Stimulated activated CD4-positive, alpha-beta T cell treated with anti-CD3 and anti-CD28 coated beads, Interleukin-1b, Interleukin-23, amount 100 ng/mL, for 4 hours (primary cell): ENCODE measurements at regions not wholly inside any gene's neighbourhood (a gene's known extent, or its start where the extent isn't known, plus 50 kb on each side); places are given as distances from the start of the nearest gene placed in this dataset.

Source experiments
- DNase-seq, 2 donors: peaks; one replicate each; pipeline ENCODE4 v3.0.0-alpha.2; 2020; ENCODE audit warnings: low read depth in 2 of 2

DNA sequence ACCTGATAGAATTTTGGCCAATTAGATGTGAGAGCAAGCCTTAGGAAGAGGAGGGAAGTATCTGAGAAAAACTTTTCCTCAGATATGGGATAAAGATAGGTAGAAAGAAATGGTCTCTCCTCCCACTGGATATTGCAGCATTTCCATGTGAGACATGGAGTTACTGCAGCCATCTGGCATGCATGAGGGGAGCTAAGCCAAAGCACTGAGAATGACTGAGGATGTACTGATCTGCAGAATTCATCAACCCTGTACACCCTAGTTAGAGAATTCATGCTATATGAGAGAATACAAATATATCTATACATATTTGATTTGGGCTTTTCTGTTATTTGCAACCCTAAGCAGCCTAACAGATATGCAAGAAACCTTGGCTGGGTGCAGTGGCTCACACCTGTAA is 52.5 kb upstream of the RPL34 start:
- no peak for DNase-seq

DNA sequence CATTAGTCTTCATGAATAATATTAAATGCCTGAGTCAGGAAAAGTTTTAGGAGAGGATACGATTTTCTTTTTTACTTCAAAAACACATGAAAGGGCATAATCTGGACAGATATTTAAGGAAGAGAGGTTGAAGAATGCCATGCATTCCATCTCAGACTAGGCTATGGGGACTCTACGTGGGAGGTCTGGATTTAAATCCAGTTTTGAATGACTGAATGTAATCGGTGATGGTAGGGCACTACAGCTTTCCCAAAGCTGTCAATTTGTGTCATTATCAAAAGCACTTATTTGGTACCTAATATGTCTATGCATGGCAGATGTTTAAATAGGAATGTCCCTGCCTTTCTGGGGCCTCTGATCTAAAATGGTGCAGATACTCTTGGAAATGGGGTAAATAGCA is 59.3 kb upstream of the RPL34 start:
- DNase-seq = no peak

DNA sequence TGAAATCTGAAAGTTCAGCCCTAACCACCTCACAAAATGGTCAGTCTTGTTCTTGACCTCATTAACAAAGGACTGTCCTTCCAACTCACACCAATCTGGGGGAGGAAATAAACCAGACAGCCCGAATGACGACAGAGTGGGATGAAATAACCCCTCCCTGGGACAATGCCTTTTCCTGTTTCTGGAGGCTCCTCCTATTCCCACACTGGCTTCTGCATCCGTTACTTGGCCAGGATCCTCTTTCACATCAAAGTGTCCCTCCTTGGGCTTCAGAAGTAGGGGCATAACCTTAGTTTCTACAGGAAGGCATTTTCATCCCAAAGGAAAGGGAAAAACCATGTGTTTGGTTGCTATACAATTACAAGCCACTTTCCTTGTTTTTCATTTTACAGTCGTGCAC is 59.8 kb upstream of the RPL34 start:
- DNase-seq = no peak

DNA sequence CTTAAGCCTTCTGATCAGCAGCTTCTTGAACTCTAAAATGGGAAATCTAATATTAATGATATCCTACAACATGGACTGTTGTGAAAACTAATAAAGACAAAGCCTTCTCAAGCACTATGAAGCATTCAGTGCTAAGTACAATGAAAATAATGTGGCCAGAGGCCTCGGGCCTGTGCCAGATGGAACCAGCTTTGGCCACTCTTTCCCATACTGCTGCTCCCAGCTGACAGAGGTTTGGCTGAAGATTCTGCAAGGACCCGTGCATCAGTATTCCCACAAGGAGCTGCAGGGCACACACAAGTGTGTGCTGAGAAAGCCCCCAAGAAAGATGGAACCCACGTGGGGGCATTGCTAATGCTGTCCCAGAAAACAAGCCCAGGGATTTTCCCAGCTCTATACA is 60.5 kb upstream of the RPL34 start:
- no peak for DNase-seq

DNA sequence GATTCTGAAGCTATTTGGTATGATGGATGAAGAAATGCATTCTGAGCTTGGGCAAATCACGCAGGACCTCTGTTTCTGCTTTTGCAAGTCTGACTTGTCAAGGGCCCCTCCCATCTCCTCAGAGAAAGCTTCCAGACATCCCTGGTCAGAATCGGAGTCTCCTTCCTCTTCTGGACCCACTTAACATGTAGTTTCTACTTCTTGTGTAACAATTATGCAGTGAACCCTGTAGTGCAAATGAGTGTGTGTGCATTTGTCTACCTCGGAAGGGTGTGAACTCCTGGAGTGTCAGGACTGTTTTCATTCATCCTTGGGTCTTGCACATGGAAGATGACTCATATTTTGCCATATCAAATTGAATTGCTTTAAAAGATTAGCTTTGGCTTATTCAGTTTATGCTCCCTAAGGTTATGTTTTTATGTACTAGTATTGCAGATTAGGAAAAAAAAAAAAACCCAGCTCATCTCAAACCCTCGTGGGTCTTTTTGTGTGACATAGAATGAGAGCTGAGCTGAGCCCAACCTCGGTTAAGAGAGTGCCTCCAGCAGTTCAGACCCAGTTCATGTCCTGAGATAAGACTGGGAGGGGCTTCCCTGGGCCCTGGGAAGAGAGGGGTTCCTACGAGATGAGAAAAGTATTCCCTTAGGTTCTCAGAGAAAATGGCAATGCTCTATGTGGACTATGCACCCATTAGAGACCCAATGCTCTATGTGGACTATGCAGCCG is 61.1 kb upstream of the RPL34 start:
- no peak for DNase-seq

DNA sequence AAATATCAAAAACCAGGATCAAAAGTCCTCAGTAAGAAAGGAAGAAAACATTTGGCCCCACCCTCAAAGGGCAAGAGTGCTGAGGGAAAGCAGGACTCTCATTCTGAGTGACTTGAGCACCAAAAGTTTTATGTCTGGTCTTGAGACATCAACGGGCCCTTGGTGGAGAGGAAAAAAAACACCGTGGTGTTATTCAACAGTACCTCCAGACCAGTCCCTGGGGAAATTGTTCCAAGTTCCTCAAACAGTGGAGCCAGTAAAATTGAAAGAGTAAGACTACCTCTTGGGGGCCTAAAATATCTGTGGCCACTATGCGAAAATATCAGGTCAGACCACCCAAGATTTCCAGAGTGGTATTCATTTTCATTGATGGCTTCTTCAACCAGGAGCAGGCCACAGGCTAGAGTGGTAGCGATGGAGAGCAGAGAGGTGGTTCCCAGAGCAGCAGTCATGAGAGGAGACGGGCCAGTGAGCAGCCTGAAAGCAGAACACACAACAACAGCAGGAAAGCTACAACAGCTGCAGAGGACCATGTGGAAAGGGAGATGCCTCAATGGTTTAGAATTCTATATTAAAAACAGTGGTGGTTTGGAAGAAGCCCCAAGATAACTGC is 63.7 kb upstream of the RPL34 start:
- no peak for DNase-seq

DNA sequence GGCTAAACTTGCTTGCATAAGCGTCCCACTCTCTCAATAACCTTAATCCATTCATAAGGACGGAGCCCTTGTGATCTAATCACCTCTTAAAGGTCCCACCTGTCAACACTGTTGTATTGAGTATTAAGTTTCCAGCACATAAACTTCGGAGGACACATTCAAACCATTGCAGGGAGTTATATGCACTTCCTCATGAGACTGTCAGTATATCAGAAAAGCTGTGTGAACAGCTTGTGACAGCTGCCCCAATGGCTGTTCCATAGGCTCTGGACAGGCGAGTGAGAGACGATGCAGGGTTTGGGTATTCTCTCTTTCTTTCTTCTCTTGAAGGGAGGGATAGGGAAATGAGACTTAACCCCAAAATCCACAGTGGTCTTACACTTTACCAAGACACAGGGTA is 64.2 kb upstream of the RPL34 start:
- DNase-seq = no peak

DNA sequence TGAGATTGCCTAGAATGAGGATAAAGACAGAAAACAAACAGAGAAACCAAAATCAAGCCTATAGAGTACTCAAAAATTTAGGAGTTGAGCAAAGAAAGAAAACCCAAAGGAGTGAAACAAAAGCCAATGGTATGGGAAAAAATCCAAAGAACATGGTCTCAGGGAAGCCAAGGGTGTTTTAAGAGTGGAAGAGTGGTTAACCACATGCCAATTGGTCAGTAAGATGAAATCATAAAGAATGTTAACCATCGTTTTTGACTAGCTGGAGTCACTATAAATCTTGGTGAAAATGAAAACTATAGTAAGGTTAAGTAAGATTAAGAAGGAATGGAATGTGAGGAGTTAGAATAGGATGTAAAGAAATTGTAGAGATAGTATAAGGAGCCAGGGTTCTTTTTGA is 64.7 kb upstream of the RPL34 start:
- no peak for DNase-seq

DNA sequence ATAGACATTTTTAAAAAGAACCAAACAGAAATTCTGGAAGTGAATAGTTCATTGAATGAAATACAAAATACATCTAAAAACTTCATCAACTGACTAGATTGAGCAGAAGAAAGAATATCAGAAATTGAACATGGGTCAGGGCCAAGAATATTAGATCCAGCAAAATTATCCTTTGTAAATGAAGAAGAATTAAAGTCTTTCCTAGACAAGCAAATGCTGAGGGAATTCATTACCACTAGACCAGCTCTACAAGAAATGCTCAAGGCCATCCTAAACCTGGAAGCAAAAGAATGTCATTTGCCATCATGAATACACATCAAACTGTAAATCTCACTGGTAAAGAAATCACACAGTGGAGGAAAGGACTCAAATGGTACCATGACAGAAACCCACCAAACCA is 72.7 kb upstream of the RPL34 start:
- DNase-seq = no peak

DNA sequence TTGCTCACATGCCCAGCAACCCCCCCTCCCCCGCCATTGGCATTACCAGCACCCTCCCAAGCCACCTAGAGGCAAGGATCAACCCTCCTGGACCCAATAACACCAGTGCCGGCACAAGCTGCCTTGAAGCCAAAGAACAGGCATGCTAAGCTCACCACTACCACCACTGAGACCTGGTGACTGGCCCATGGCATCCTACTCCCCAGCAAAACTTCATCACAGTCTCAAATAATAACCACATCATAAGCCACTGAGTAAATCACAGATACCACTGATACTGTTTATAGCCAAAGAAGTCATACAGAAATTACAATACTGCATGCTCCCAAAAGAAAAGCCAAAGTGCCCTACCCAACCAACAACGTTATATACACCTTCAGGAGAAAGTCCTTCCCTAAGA is 73.6 kb upstream of the RPL34 start:
- no peak for DNase-seq

DNA sequence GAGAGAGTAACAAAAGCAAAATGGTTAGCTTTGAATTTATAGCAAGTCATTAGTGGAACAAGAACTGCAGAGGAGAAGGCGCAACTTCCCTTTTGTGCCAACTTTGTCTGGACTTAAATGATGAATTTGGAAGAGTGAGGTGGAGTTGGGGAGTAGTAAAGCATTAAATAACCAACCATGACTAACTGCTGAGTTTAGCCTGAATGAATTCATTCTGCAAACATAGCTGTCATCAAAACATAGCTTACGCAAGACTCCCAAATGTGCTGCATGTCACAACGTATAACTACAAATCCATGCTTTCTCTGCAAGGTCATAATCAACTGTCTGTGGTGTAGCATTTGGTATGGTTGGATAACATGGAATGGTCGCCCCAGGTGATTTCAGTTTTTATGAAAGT is 75.9 kb upstream of the RPL34 start:
- DNase-seq = no peak

DNA sequence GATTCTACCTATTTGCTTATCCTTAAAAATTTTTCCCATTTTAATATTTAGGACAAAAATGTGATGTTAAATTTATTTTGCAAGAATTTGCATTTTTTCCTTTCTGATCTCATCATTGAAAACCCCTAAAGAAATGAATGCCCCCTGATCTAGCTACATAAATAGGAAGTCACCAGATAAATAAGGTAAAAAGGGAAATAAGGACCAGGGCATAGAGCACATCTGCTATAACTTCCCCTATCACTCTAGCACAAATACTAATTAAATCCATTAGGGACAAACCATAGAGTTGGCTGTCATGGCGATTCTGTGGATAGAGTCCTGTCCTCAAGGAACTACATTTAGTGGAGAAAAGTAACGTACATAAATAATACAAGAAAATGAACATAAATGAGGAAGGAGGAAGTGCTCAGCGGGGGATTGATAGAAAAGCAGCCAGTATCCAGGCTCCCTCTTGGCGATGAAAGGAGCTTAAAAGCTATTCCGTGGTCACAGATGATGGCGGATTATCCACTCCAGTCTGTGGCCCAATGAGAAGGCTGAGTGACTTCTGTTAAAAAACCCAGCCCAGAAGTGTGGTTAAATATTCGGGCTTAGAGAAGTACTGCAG is 76.9 kb upstream of the RPL34 start:
- no peak for DNase-seq

DNA sequence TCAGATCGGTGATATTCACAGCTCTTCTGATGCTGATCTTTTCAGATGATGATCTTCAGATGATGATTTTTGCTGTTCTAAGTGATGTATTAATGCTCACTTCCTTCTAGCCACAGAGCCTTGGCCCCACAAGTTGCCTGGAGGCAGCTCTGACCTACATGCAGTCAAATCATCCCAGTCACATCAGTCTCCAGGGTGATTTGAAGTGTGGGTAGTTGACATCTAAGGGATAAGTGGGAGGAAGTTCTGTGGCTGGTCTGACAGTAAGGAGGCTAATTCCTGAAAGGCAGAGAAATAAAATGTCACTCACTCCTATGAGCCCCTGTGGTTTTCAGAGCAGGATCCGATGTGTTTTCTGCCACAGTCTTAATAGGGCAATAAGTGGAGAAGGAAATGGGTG is 79.8 kb upstream of the RPL34 start:
- no peak for DNase-seq

DNA sequence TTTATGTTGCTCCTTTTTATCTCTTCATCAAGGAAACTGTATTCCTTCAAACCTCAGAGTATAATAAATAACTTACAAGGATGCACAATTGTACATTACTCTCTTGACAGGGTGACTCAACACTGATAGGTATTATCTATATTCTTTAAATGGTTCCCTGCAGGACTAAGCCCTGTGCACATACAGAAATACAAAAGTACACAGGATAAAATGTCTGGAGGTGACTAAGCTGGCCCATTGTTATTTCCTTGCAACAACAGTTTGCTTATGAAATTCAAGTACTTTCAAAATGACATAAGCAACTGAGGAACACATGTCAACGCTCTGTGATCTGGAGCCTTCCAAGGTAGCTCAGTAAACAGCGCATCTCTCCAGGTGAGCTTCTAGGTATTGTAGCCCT is 83.8 kb upstream of the RPL34 start:
- no peak for DNase-seq

DNA sequence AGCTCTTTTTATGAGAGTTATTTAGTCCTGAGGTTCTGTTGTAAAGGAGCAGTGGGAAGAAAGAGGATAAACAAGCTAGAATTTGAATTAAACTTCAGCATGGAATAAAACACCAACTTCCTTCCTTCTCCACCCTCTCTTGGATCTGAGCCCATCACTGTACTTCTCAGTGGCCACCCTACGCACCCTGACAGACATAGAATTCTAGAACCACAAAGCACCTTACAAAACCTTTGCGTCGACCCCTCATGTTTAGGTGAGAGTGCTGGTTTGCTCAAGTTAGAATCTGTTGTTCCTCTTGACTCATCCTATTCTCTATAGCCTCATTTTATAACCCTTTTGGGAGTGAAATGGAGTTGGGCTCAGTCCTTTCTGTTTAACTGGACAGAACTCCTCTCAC is 84.6 kb upstream of the RPL34 start:
- no peak for DNase-seq

DNA sequence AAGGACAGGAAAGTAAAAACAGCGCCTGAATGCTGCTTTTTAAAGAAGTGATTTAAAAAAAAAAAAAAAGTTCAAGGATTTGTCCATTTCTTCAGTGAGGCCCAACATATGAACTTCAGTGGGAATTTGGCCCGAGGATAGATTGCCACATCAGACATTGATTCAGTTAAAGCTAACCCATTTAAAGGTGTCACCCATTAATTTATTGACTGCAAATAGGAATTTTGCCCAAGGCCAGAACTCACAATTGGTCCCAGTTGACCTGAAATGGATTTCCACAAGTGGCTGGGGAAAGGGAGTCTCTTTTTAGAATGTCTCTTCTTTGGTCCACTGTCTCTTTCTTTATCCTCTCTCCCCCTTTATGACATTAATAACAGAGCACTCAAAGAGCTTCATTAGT is 86.5 kb upstream of the RPL34 start:
- no peak for DNase-seq

DNA sequence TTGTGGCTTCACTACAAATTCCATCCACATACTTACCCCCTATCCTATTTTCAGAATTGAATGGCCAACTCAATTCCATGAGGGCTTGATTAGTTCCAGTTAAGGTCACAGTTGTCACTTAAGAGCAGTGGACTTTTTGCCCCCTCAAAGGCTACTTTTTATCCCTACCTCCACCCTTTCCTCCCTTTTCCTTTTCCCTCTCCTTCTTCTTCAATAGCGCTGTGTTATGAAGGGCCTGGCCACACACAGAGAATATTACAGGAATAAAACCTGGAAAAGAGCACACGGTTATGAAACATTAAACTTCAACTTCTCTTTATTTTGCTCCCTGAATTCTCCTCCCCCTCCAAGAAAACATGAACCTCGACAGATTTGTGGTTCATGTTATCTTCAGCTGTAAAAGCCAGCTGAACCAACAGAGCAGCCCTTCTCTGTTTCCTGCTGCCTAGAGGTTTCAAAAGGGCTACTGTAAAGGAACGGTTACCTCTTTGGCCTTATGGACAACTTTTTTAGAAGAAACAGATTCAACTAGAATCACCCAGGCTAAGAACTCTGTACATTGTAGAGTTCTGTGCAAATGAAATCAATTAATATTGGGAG is 87.0 kb upstream of the RPL34 start:
- DNase-seq = no peak

DNA sequence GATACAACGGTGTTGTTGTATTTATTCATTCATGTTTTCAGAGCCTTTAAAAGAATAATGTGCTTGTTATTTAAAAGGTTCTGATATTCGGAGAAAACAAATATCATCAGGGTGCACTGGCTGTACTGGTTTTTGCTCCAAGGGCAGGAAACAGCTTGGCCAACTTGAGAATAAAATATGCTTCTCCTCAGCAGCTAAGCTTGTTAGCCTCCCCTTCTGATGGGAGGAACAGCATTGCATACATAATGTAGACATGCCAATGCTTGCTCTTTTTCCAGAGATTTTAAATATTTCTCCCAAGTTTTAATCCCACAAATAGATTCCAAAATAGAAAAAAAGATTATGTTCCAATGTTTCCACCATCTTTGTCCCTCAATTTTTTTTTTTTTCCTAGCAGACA is 87.6 kb upstream of the RPL34 start:
- DNase-seq = no peak

DNA sequence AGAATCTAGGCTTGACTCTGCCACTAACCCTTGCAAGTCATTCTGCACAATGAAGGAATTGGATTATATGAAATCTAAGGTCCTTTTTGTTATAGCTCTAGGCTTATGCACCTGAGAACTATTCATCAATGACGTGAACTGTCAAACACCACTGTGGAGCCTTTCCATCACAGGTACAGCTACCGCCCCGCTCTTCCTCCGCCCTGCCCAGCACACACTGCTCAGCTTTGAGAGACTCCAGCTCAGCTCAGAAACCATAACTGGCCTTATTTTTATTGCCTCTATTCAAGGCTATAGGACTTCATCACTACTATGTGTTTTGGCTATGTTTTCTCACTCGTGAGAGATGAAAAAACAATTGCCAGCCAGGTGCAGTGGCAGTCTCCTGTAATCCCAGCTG is 88.2 kb upstream of the RPL34 start:
- DNase-seq = no peak

DNA sequence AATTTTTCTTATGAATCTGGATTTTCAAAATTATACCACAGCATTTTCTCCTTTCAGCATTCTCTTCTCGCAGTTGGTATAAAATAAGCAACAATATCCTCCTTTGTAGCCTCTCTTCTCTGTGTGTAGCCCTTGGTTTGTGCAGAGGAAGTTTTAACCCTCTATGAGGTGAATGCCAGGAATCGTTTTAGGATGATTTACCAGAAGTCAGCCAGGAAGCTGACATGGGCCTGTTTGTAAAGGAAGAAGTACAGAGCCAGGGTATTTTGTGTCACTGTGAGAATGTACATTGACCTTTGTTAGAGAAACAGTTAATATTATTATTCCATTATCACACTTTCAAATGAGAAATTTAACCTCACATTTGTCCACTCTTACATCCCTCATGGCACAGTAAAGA is 88.9 kb upstream of the RPL34 start:
- no peak for DNase-seq

DNA sequence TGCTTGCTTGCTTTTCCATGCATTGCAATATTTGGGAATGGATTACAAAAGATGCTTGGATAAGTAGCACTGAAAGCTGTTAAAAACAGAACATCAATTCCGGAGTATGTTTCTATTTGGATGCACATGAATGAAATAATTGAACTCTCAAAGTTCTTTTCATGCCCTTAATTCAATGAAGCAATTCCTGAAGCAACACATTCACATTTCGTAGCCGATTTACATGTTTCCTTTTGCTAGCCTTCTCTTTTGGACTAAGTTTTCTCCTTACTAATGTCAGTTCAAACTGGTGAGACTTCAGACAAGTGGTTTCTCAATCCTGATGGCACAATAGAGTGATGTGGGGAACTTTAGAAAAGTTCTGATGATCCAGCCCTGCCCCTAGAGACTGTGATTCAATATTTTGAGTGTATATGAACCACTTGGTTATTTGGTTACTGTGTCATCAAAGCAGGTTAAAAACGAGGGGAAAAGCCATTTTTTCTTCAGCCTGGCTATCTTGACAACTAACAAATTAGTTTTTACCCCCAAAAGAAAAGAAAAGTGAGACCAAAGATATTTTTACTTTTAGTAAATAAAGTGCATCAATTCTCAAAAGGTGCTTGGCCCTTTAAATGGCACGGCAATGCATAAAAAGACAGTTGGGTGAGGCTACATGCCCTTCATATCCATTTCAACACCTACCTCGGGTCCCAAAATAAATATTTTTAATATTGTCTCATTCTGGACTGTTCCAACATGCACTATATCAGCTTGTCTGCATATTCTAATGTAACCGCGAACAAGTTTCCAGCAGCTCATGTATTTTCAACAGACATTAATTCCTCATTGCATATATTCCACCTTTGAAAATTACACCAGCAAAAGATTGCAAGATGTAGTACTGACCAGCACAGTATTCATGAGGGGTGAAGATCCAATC is 90.1 kb upstream of the RPL34 start:
- DNase-seq = no peak

DNA sequence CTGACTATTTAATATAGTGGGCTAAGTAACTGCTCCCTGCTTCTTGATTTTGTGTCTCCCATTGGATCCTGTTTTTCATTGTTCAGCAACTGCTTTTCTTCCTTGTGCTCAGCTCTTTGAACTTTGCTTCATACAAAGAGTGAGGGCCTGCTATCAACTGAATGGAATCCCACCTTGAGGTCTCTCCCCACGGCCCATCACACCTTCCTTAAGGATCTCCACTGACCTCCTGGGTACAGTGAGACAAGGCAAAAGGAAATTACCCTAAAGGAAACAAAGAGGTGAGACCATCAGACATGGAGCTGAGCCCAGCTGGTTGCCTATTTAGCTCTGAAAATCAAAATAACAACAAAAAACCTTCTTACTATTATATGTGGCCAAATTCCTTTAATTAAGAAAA is 91.3 kb upstream of the RPL34 start:
- no peak for DNase-seq
